ENCODE measurements at regions not wholly inside any gene's neighbourhood (a gene's known extent, or its start where the extent isn't known, plus 50 kb on each side); places are given as distances from the start of the nearest gene placed in this dataset.

GRCh38 chr6:79818471-79818870, 128.9 kb downstream of the ELOVL4 start:
- H3K27me3 ChIP-seq (ENCODE audit: insufficient read depth, low read length): no peaks in the 10 kb centered on the region
- Mint-ChIP-seq H3K27me3 (ENCODE audit: low read depth) (no peaks in the 10 kb centered on the region), H3K4me3 (no peak overlapping the region), H3K9me3 (no peaks in the 10 kb centered on the region), H3K36me3 (ENCODE audit: insufficient read depth in 1 of 3, low read depth in 3 of 3) (no peaks in the 10 kb centered on the region), H3K27ac (no peak overlapping the region), H3K4me1 (no peaks in the 10 kb centered on the region; a peak in 1 of 4 replicates)
- H2AFZ ChIP-seq (ENCODE audit: low read length): no peak overlapping the region
- H3K9me3 ChIP-seq (ENCODE audit: control insufficient read depth, low read depth, low read length): no peaks in the 10 kb centered on the region
- H3K4ac ChIP-seq (ENCODE audit: low read depth, low read length): no peak overlapping the region
- no peak overlapping the region for H2BK5ac ChIP-seq (ENCODE audit: insufficient read length, low read length)
- no peak overlapping the region for H4K91ac ChIP-seq (ENCODE audit: insufficient read length, low read depth, low read length)
- H2BK120ac ChIP-seq (ENCODE audit: low read depth, low read length, poor library complexity, severe bottlenecking): no peak overlapping the region
- H4K8ac ChIP-seq (replicated peaks; ENCODE audit: insufficient read length, low read depth, low read length): no peak overlapping the region
- H3K56ac ChIP-seq (ENCODE audit: insufficient read length, low read depth, low read length): no peak overlapping the region
- no peak overlapping the region for H2BK15ac ChIP-seq (ENCODE audit: low read depth, low read length)
- no peaks in the 10 kb centered on the region for H3K23me2 ChIP-seq (ENCODE audit: insufficient read length, low read depth, low read length, poor library complexity, severe bottlenecking)
- no peak overlapping the region for H3K9ac ChIP-seq (ENCODE audit: extremely low read depth, insufficient read length, low read length)
- H3K14ac ChIP-seq (ENCODE audit: insufficient read depth, low read length): no peak overlapping the region
- no peaks in the 10 kb centered on the region for H3K79me2 ChIP-seq (ENCODE audit: insufficient read depth, low read length)
- H4K20me1 ChIP-seq (ENCODE audit: control insufficient read depth, insufficient read depth, insufficient read length): no peaks in the 10 kb centered on the region
- H3K79me1 ChIP-seq (ENCODE audit: insufficient read depth, low read depth, low read length, poor library complexity, severe bottlenecking): no peaks in the 10 kb centered on the region
- no peaks in the 10 kb centered on the region for H3K4me1 ChIP-seq (ENCODE audit: insufficient read depth, low read length)
- no peak overlapping the region for H2BK20ac ChIP-seq (ENCODE audit: low read depth, low read length, poor library complexity, severe bottlenecking)
- H4K5ac ChIP-seq (ENCODE audit: insufficient read length, low read depth, low read length): no peak overlapping the region
- H3T11ph ChIP-seq (ENCODE audit: low read length): no peak overlapping the region
- TF ChIP-seq CTCF (conservative IDR thresholded peaks at IDR 0.05): no peak
- no CpG with 5 or more reads among the region's 3 CpGs for WGBS (ENCODE audit: extremely low coverage, insufficient read length, low lambda C conversion rate)
- no peak overlapping the region for H3K18ac ChIP-seq (ENCODE audit: insufficient read length, low read depth, low read length)
- H3K4me2 ChIP-seq (ENCODE audit: insufficient read depth, insufficient read length, low read length): no peak overlapping the region
- H3K23ac ChIP-seq (ENCODE audit: insufficient read length, low read depth, low read length): no peak overlapping the region
- no peak overlapping the region for H2AK5ac ChIP-seq (ENCODE audit: insufficient read length, low read length)
- H2BK12ac ChIP-seq (ENCODE audit: insufficient read length, low read depth, low read length): no peak overlapping the region
- H3K27ac ChIP-seq (ENCODE audit: insufficient read length, low read depth, low read length): no peak overlapping the region
- no peak for DNase-seq

Measured in H9 (cell line).